ENCODE measurements at regions not wholly inside any gene's neighbourhood (a gene's known extent, or its start where the extent isn't known, plus 50 kb on each side); places are given as distances from the start of the nearest gene placed in this dataset.

DNA sequence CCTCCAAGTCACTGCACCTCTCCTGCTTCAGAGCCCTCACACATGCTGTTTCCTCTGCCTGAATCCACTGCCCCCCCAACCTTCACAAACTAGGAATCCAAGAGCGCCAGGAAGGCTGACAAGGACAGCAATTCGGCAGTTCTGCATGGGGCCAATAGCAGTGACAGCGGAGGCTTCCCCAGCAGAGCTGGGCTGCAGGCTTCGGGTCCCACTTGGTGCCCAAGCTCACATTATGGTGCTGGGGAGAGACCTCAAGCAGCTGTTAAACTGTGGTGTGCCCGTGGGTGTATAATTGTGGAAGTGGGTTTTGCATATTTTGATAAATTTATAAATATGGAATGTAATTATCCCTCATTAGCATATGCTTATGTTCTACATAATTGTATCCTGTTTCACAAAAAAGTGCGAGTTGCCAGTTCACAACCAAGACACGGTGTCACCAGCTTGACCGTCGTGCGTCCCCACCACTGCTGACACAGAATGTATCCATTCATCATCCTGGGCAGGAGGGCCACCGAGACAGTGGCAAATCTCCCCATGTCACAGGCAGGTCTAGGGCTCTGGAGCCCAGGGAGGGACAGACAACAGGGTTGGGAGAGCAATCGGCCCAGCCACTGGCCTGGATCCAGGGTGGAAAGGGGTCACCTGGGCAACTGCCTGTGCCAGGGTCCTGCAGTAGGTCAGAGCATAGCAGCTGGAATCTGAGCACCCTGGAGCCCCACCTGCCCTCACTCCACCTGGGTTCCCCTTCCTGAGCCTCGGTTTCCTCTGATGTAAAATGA, 81.6 kb downstream of the MATN1 start:
- Histone ChIP-seq H3K27me3 (peaks cover 0 to 29% (median 12%) of the 10 kb centered on the region in 7 donors), H3K9me3 (peaks cover 0 to 4% (median 0%) of the 10 kb centered on the region in 11 donors), H3K4me3 (no peak overlapping the region), H3K27ac (no peak overlapping the region), H3K36me3 (no peaks in the 10 kb centered on the region), H3K4me1 (peaks cover 0 to 13% (median 4%) of the 10 kb centered on the region in 9 donors)
- 64 to 68% methylated on average over 13 of the region's 13 CpGs for WGBS, 2 donors
- ATAC-seq (no peak), DNase-seq (no peak)
- TF ChIP-seq, protein P1, sequence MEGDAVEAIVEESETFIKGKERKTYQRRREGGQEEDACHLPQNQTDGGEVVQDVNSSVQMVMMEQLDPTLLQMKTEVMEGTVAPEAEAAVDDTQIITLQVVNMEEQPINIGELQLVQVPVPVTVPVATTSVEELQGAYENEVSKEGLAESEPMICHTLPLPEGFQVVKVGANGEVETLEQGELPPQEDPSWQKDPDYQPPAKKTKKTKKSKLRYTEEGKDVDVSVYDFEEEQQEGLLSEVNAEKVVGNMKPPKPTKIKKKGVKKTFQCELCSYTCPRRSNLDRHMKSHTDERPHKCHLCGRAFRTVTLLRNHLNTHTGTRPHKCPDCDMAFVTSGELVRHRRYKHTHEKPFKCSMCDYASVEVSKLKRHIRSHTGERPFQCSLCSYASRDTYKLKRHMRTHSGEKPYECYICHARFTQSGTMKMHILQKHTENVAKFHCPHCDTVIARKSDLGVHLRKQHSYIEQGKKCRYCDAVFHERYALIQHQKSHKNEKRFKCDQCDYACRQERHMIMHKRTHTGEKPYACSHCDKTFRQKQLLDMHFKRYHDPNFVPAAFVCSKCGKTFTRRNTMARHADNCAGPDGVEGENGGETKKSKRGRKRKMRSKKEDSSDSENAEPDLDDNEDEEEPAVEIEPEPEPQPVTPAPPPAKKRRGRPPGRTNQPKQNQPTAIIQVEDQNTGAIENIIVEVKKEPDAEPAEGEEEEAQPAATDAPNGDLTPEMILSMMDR (IDR thresholded peaks at IDR 0.05), result no peak
- intact Hi-C loops (cut with DNase I), result no loop called here

DNA sequence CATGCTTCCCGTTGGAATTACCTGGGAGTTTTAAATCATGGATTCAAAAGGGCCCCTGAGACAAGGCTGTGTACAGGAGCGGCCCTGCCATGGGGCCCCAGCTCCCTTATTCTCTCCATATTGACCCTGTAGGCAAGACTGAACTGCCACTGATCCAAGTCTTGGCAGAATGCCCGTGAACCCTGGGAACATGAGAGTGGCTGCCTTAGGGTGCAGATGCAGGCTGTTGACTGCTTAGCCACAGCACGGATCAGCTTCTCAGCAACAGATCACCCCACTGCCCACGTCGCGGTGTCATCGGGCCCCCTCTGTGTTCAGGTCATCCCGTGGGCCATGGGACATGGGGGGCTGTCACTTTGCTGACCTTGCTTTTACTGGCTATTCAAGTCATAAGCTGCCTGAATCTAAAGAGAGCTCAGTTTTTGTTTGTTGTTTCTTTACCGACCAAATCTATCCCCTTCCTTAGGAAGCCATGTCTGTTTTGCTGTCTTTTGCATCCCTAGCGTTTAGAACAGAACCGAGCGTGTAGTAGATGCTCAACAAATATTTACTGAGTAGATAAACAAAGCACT, 83.4 kb downstream of the MATN1 start:
- TF ChIP-seq, protein P1 (IDR thresholded peaks at IDR 0.05), result no peak
- intact Hi-C loops (cut with DNase I), result loop anchor here in 2 of 10 donors (5.0 kb wide), 2 partner anchors 113 to 118 kb away; no protein-coding TSS in a partner anchor
- no peak overlapping the region for H3K4me3 ChIP-seq
- H3K27me3 ChIP-seq, result peaks cover 0 to 13% (median 4%) of the 10 kb centered on the region in 7 donors
- H3K4me1 ChIP-seq, result peaks cover 0 to 13% (median 4%) of the 10 kb centered on the region in 9 donors
- no peaks in the 10 kb centered on the region for H3K36me3 ChIP-seq
- ATAC-seq, result no peak
- WGBS, 2 donors, result 77 to 81% methylated on average over 13 of the region's 13 CpGs
- no peaks in the 10 kb centered on the region for H3K9me3 ChIP-seq
- no peak for DNase-seq
- H3K27ac ChIP-seq, result no peak overlapping the region

DNA sequence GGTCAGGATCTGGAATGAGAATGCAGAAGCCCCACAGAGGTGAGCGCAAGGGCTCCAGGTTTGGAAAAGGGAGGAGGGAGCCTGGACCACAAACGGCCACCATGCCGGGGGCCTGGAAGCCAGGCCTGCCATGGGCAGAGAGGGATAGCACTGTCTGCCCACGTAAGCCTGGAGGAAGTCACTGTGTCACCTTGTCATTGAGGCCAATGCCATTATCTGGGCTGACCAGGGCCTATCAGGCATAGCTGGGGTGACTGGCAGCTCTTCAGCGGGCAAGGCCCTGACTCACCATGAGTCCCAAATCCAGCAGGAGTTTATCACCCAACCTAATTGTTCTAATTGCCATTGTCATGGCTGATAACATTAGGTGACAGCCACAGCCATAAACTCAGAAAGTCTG, 84.6 kb downstream of the MATN1 start:
- intact Hi-C loops (cut with DNase I), result loop anchor here in 2 of 10 donors (5.0 kb wide), 2 partner anchors 112 to 117 kb away; no protein-coding TSS in a partner anchor
- TF ChIP-seq, protein P1 (IDR thresholded peaks at IDR 0.05), result no peak
- peak overlapping the region in 5 of 10 donors; percentile 19 to 45 (median 33) for H3K27ac ChIP-seq
- H3K4me1 ChIP-seq, result peaks cover 0 to 13% (median 4%) of the 10 kb centered on the region in 9 donors
- peaks cover 0 to 13% (median 4%) of the 10 kb centered on the region in 7 donors for H3K27me3 ChIP-seq
- DNase-seq (peak in 1 of 2 donors; percentile 27), ATAC-seq (peak in 7 of 8 donors; percentile 51 to 89 (median 79))
- H3K36me3 ChIP-seq, result no peaks in the 10 kb centered on the region
- H3K9me3 ChIP-seq, result no peaks in the 10 kb centered on the region
- no peak overlapping the region for H3K4me3 ChIP-seq
- 61 to 63% methylated on average over 5 of the region's 5 CpGs for WGBS, 2 donors

DNA sequence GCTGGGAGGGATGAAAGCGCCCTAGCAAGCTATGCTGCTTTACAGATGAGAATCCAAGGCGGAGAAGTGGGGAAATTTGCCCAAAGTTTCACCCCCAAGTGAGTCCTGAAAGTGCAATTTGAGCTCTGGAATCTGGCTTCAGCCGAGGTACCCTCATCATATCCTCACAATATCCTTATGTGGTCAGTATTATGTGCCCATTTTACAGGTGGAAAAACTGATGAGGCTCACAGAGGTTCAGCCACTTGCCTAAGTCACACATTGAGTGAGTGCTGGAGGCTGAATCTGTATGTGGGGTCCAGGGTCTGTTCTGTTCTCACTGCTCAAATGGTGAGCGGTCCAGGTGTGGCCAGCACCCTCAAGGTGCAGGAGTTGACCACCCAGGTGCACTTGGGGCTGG, 85.3 kb downstream of the MATN1 start:
- Histone ChIP-seq H3K4me3 (no peak overlapping the region), H3K27ac (peak overlapping the region in 2 of 10 donors; percentile 19 to 40), H3K4me1 (peaks cover 0 to 13% (median 4%) of the 10 kb centered on the region in 9 donors), H3K36me3 (no peaks in the 10 kb centered on the region), H3K27me3 (peaks cover 0 to 13% (median 4%) of the 10 kb centered on the region in 7 donors), H3K9me3 (no peaks in the 10 kb centered on the region)
- no peak for DNase-seq
- WGBS, 2 donors, result 86 to 88% methylated on average over 4 of the region's 4 CpGs
- TF ChIP-seq, protein P1 (IDR thresholded peaks at IDR 0.05), result no peak
- intact Hi-C loops (cut with DNase I), result loop anchor here in 2 of 10 donors (5.0 kb wide), 2 partner anchors 111 to 116 kb away; no protein-coding TSS in a partner anchor
- no peak for ATAC-seq

Data from heart right ventricle (tissue), 16 donors.